Transverse colon (tissue), 4 donors: ENCODE measurements at regions not wholly inside any gene's neighbourhood (a gene's known extent, or its start where the extent isn't known, plus 50 kb on each side); places are given as distances from the start of the nearest gene placed in this dataset.

Experiments used
- DNase-seq: peaks from one replicate; pipeline ENCODE4 v3.0.0-alpha.2; 2019
- H3K27ac ChIP-seq, 4 donors: fragments of 200-600 bp; sonication (generic); 2 replicates each; pipeline ENCODE4 v1.5.1; 2016 to 2018; ENCODE audit warnings: inconsistent platforms in 4 of 4
- H3K27me3 ChIP-seq: fragments of 200-600 bp; sonication (generic); 2 replicates; pipeline ENCODE4 v1.5.1; 2017; ENCODE audit warnings: inconsistent platforms
- H3K36me3 ChIP-seq, 4 donors: fragments of 200-600 bp; sonication (generic); 2 replicates each; pipeline ENCODE4 v1.5.1; 2017 to 2019; ENCODE audit warnings: inconsistent platforms in 4 of 4
- H3K4me1 ChIP-seq, 4 donors: fragments of 200-600 bp; sonication (generic); 2 replicates each; pipeline ENCODE4 v1.5.1; 2017 to 2020; ENCODE audit warnings: inconsistent platforms in 4 of 4
- H3K4me3 ChIP-seq, 4 donors: fragments of 200-600 bp; sonication (generic); 1 replicate in 1 of 4; 2 replicates in 3 of 4; pipeline versions ENCODE4 v1.5.1 to v1.6.1; 2017 to 2019; ENCODE audit warnings: inconsistent platforms in 4 of 4
- H3K9me3 ChIP-seq, 2 donors: fragments of 200-600 bp; sonication (generic); 2 replicates each; pipeline ENCODE4 v1.5.1; 2017 to 2019; ENCODE audit warnings: inconsistent platforms in 2 of 2
- EP300 ChIP-seq: sonication (generic); formaldehyde crosslinking; IDR thresholded peaks from one replicate; pipeline ENCODE4 v1.6.1; 2017; ENCODE audit warnings: antibody characterized with exemption, low read depth
- POLR2A ChIP-seq: fragments of 450-650 bp; IDR thresholded peaks from one replicate; pipeline ENCODE4 v1.6.1; 2016; ENCODE audit warnings: antibody characterized with exemption, mild to moderate bottlenecking, moderate library complexity
- POLR2AphosphoS5 ChIP-seq, 3 donors: sonication (generic); formaldehyde crosslinking; IDR thresholded peaks; one replicate each; pipeline ENCODE4 v1.6.1; 2016; ENCODE audit warnings: antibody characterized with exemption in 3 of 3
- WGBS, 2 donors: methylation state at CpG; one replicate each; pipeline ENCODE4 v1.1.5; 2018; ENCODE audit warnings: low coverage in 1 of 2; 5-methylcytosine and 5-hydroxymethylcytosine counted together
- in situ Hi-C, 4 donors: fragments of 200-750 bp; cut with MboI; loops; one replicate each; pipeline versions ENCODE4 v1.15.0 to v1.15.1; 2017; ENCODE audit warnings: low sequenced_read_pairs in 3 of 4, low pct_ligation_motif_present in 1 of 4, low pct_unique_long_range_greater_than_20kb in 1 of 4
- intact Hi-C: fragments of 100-400 bp; cut with DNase I; formaldehyde crosslinking; loops from one replicate; pipeline ENCODE4 v1.15.1; 2023; ENCODE audit warnings: low total_unique reads
- TF ChIP-seq, protein P1 (sequence below), 5 experiments: fragments of 200-600 bp in 3 of 5; fragments of 450-650 bp in 2 of 5; sonication (generic) in 3 of 5; IDR thresholded peaks; 1 replicate in 2 of 5; 2 replicates in 3 of 5; pipeline ENCODE4 v1.5.1; 2016 to 2017; ENCODE audit warnings: antibody characterized with exemption in 5 of 5, inconsistent platforms in 3 of 5, mild to moderate bottlenecking in 2 of 5, moderate library complexity in 1 of 5

GRCh38 chr2:88834376-88834775 is 142.9 kb downstream of the RPIA start:
- Histone ChIP-seq H3K9me3 (no peaks in the 10 kb centered on the region), H3K27ac (peak overlapping the region in 1 of 4 donors; percentile 21), H3K4me3 (no peak overlapping the region), H3K4me1 (no peaks in the 10 kb centered on the region), H3K27me3 (no peaks in the 10 kb centered on the region), H3K36me3 (no peaks in the 10 kb centered on the region)
- in situ Hi-C loops, result no loop called here
- TF ChIP-seq POLR2A (no peak), POLR2AphosphoS5 (IDR thresholded peaks at IDR 0.05) (no peak), EP300 (no peak)
- TF ChIP-seq, protein P1, sequence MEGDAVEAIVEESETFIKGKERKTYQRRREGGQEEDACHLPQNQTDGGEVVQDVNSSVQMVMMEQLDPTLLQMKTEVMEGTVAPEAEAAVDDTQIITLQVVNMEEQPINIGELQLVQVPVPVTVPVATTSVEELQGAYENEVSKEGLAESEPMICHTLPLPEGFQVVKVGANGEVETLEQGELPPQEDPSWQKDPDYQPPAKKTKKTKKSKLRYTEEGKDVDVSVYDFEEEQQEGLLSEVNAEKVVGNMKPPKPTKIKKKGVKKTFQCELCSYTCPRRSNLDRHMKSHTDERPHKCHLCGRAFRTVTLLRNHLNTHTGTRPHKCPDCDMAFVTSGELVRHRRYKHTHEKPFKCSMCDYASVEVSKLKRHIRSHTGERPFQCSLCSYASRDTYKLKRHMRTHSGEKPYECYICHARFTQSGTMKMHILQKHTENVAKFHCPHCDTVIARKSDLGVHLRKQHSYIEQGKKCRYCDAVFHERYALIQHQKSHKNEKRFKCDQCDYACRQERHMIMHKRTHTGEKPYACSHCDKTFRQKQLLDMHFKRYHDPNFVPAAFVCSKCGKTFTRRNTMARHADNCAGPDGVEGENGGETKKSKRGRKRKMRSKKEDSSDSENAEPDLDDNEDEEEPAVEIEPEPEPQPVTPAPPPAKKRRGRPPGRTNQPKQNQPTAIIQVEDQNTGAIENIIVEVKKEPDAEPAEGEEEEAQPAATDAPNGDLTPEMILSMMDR (IDR thresholded peaks at IDR 0.05), result no peak
- intact Hi-C loops, result no loop called here
- no peak for DNase-seq

GRCh38 chr2:88834866-88835265 is 143.4 kb downstream of the RPIA start:
- no peaks in the 10 kb centered on the region for H3K9me3 ChIP-seq
- DNase-seq, result no peak
- H3K4me1 ChIP-seq, result no peaks in the 10 kb centered on the region
- no peak overlapping the region for H3K4me3 ChIP-seq
- in situ Hi-C loops (no loop called here), intact Hi-C loops (no loop called here)
- TF ChIP-seq POLR2AphosphoS5 (IDR thresholded peaks at IDR 0.05), result no peak
- TF ChIP-seq POLR2A, result no peak
- TF ChIP-seq EP300, result no peak
- TF ChIP-seq, protein P1 (IDR thresholded peaks at IDR 0.05), result no peak
- H3K36me3 ChIP-seq, result no peaks in the 10 kb centered on the region
- peak overlapping the region in 1 of 4 donors; percentile 21 for H3K27ac ChIP-seq
- no peaks in the 10 kb centered on the region for H3K27me3 ChIP-seq

DNA sequence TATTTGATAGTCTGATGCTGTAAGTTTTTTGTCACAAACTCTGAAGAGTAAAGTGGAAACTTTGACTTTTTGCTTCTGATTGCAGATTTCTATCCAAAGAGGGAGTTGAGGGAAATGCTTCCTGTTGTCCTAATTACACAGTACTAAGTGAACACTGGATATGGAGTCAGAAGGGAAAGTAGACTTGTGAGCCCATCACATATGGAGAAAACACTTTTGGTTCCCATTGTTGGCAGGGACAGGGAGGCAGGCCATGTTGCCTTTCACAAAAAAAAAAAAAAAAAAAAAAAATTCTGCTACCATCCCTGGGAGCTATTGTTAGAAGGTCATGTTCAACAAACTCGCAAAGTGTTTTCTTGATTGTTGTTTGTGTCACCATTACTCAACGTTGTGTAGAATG is 144.3 kb downstream of the RPIA start:
- Histone ChIP-seq H3K27me3 (no peaks in the 10 kb centered on the region), H3K27ac (no peak overlapping the region), H3K4me3 (no peak overlapping the region), H3K9me3 (no peaks in the 10 kb centered on the region), H3K4me1 (no peaks in the 10 kb centered on the region), H3K36me3 (no peaks in the 10 kb centered on the region)
- no peak for TF ChIP-seq EP300
- no peak for TF ChIP-seq POLR2AphosphoS5 (IDR thresholded peaks at IDR 0.05)
- TF ChIP-seq POLR2A, result no peak
- TF ChIP-seq, protein P1 (IDR thresholded peaks at IDR 0.05), result no peak
- intact Hi-C loops, result no loop called here
- 61 to 66% methylated on average over 2 of the region's 2 CpGs for WGBS, 2 donors
- in situ Hi-C loops, result no loop called here
- no peak for DNase-seq

- H3K36me3 ChIP-seq, result no peaks in the 10 kb centered on the region
- no peaks in the 10 kb centered on the region for H3K4me1 ChIP-seq
- H3K4me3 ChIP-seq, result no peak overlapping the region
- in situ Hi-C loops (no loop called here), intact Hi-C loops (no loop called here)
- TF ChIP-seq, protein P1 (IDR thresholded peaks at IDR 0.05), result no peak
- no peak for TF ChIP-seq POLR2A
- no peak for TF ChIP-seq POLR2AphosphoS5 (IDR thresholded peaks at IDR 0.05)
- TF ChIP-seq EP300, result no peak
- H3K9me3 ChIP-seq, result no peaks in the 10 kb centered on the region
- no peak for DNase-seq
- H3K27me3 ChIP-seq, result no peaks in the 10 kb centered on the region
- no peak overlapping the region for H3K27ac ChIP-seq
Measured at GRCh38 chr2:88836351-88836750, 144.9 kb downstream of the RPIA start.
